HCT116 (cell line): ENCODE measurements at regions not wholly inside any gene's neighbourhood (a gene's known extent, or its start where the extent isn't known, plus 50 kb on each side); places are given as distances from the start of the nearest gene placed in this dataset.

ENCODE experiments used
- CBX3 ChIP-seq: IDR thresholded peaks from 2 replicates; pipeline ENCODE4 v1.6.1; 2012; ENCODE audit warnings: low read depth
- CTCF ChIP-seq, 3 experiments: fragments of 200-600 bp in 1 of 3; sonication (generic) in 1 of 3; IDR thresholded peaks in 2 of 3; conservative IDR thresholded peaks in 1 of 3; 2 replicates each; pipeline ENCODE4 v1.5.1; 2012 to 2017; ENCODE audit warnings: low read depth in 2 of 3, low read length in 2 of 3, antibody characterized with exemption in 1 of 3, borderline replicate concordance in 1 of 3, control low read depth in 1 of 3, mild to moderate bottlenecking in 1 of 3, mixed read lengths in 1 of 3, mixed run types in 1 of 3, moderate library complexity in 1 of 3; ENCODE audit not compliant: insufficient read depth in 1 of 3
- EZH2 ChIP-seq: fragments of 200-600 bp; sonication (generic); IDR thresholded peaks from 2 replicates; pipeline ENCODE4 v1.6.1; 2017; ENCODE audit warnings: antibody characterized with exemption, mixed run types
- POLR2A ChIP-seq: IDR thresholded peaks from 2 replicates; pipeline ENCODE4 v1.7.0; 2011; ENCODE audit warnings: borderline replicate concordance; ENCODE audit not compliant: insufficient read depth, insufficient read length; ENCODE audit errors: extremely low read depth
- POLR2AphosphoS5 ChIP-seq: IDR thresholded peaks from 2 replicates; pipeline ENCODE4 v1.6.1; 2011; ENCODE audit warnings: mild to moderate bottlenecking, low read depth, low read length, moderate library complexity
- YY1 ChIP-seq: IDR thresholded peaks from 2 replicates; pipeline ENCODE4 v1.6.1; 2011; ENCODE audit warnings: low read length, low read depth, moderate library complexity, mild to moderate bottlenecking; ENCODE audit not compliant: insufficient replicate concordance; ENCODE audit errors: extremely low read depth

DNA sequence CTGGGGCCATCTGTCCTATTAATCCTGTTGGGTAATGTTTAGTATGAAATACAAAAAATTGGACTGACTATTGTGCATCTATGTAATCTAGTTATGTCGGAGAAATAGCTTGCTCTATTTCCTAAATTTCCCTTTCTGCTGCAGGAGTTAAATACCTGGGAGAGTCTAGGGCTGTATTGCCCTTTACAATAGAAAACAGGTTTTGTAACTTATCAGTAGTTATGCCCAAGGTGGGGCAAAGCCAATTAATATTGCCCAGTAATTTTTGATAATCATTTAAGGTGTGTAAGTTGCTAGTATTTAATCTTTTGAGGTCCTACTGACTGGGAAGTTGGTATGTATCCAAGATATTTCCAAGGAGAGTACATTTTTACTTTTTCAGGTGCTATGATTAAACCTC, 838.1 kb downstream of the DACH1 start:
- no peak for TF ChIP-seq CBX3
- TF ChIP-seq CTCF (IDR thresholded peaks at IDR 0.05 in 2 of 3, conservative IDR thresholded peaks at IDR 0.05 in 1 of 3; ENCODE audit: borderline replicate concordance in 1 of 3, insufficient read depth in 1 of 3, low read depth in 2 of 3, low read length in 2 of 3), result no peak
- no peak for TF ChIP-seq YY1
- no peak for TF ChIP-seq POLR2A
- no peak for TF ChIP-seq EZH2
- no peak for TF ChIP-seq POLR2AphosphoS5
